Lower leg skin (tissue), 3 donors: ENCODE measurements at regions not wholly inside any gene's neighbourhood (a gene's known extent, or its start where the extent isn't known, plus 50 kb on each side); places are given as distances from the start of the nearest gene placed in this dataset.

Experiments used
- POLR2A ChIP-seq, 2 donors: fragments of 450-650 bp; IDR thresholded peaks; one replicate each; pipeline ENCODE4 v1.6.1; 2016 to 2017; ENCODE audit warnings: antibody characterized with exemption in 2 of 2, mild to moderate bottlenecking in 1 of 2, moderate library complexity in 1 of 2
- TF ChIP-seq, protein P1 (sequence below), 3 donors: fragments of 450-650 bp; IDR thresholded peaks; one replicate each; pipeline ENCODE4 v1.5.1; 2016; ENCODE audit warnings: antibody characterized with exemption in 3 of 3, mild to moderate bottlenecking in 3 of 3, moderate library complexity in 2 of 3

DNA sequence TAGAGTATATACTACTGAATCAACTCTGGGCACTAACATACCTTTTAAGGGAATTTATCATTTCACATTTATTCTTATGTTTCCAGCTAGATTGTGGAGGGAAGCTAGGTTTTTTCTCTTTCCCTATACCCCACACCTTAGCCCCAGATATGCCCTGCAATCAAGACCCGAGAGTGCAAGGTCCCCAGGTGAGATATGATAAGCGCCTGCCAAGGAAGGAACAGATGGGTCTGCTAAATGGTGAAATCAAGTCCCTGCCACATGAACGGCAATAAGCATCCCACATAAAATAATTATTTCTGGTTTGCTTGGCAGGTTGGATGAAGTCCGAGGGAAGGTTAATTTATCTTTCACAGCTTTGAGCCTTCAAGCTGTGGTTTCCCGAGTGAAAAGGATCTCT, 195.5 kb downstream of the TOX3 start:
- TF ChIP-seq, protein P1, sequence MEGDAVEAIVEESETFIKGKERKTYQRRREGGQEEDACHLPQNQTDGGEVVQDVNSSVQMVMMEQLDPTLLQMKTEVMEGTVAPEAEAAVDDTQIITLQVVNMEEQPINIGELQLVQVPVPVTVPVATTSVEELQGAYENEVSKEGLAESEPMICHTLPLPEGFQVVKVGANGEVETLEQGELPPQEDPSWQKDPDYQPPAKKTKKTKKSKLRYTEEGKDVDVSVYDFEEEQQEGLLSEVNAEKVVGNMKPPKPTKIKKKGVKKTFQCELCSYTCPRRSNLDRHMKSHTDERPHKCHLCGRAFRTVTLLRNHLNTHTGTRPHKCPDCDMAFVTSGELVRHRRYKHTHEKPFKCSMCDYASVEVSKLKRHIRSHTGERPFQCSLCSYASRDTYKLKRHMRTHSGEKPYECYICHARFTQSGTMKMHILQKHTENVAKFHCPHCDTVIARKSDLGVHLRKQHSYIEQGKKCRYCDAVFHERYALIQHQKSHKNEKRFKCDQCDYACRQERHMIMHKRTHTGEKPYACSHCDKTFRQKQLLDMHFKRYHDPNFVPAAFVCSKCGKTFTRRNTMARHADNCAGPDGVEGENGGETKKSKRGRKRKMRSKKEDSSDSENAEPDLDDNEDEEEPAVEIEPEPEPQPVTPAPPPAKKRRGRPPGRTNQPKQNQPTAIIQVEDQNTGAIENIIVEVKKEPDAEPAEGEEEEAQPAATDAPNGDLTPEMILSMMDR (IDR thresholded peaks at IDR 0.05): no peak
- TF ChIP-seq POLR2A (IDR thresholded peaks at IDR 0.05): no peak
